Osteoblast (primary cell): ENCODE measurements at regions not wholly inside any gene's neighbourhood (a gene's known extent, or its start where the extent isn't known, plus 50 kb on each side); places are given as distances from the start of the nearest gene placed in this dataset.

Source experiments
- DNase-seq: peaks from one replicate; pipeline ENCODE4 v3.0.0; 2011; ENCODE audit warnings: low spot score, mixed read lengths; ENCODE audit not compliant: insufficient read length; ENCODE audit errors: missing footprints
- H2AFZ ChIP-seq: 2 replicates; pipeline ENCODE4 v1.6.0; 2011; ENCODE audit warnings: mild to moderate bottlenecking, low read length
- H3K27ac ChIP-seq: 2 replicates; pipeline ENCODE4 v1.5.1; 2011; ENCODE audit warnings: mild to moderate bottlenecking, low read depth, low read length, moderate library complexity
- H3K27me3 ChIP-seq: 2 replicates; pipeline ENCODE4 v1.6.0; 2012; ENCODE audit warnings: mild to moderate bottlenecking, control low read depth, inconsistent platforms, low read length, moderate library complexity; ENCODE audit not compliant: insufficient read depth
- H3K36me3 ChIP-seq: 2 replicates; pipeline ENCODE4 v1.5.1; 2011; ENCODE audit warnings: mild to moderate bottlenecking, low read length, control low read depth, moderate library complexity; ENCODE audit not compliant: insufficient read depth
- H3K4me1 ChIP-seq: 2 replicates; pipeline ENCODE4 v1.5.1; 2011; ENCODE audit warnings: mild to moderate bottlenecking, low read length, control low read depth, moderate library complexity; ENCODE audit not compliant: insufficient read depth
- H3K4me2 ChIP-seq: 2 replicates; pipeline ENCODE4 v1.6.0; 2011; ENCODE audit warnings: mild to moderate bottlenecking, low read length; ENCODE audit not compliant: insufficient read depth
- H3K4me3 ChIP-seq: fragments of 200-600 bp; sonication (generic); 3 replicates; pipeline ENCODE4 v1.5.1; 2012; ENCODE audit warnings: mild to moderate bottlenecking, low read length, inconsistent platforms; ENCODE audit not compliant: insufficient read depth
- H3K79me2 ChIP-seq: 2 replicates; pipeline ENCODE4 v1.6.0; 2012; ENCODE audit warnings: mild to moderate bottlenecking, low read length, control low read depth, inconsistent platforms; ENCODE audit not compliant: insufficient read depth
- H3K9me3 ChIP-seq: 2 replicates; pipeline ENCODE4 v1.5.1; 2011; ENCODE audit warnings: low read depth, low read length, control low read depth
- H4K20me1 ChIP-seq: 2 replicates; pipeline ENCODE4 v1.6.0; 2012; ENCODE audit warnings: mild to moderate bottlenecking, low read length, control low read depth; ENCODE audit not compliant: insufficient read depth
- TF ChIP-seq, protein P1 (sequence below): IDR thresholded peaks from 2 replicates; pipeline ENCODE4 v1.5.1; 2011; ENCODE audit warnings: mild to moderate bottlenecking, low read depth, low read length, moderate library complexity; ENCODE audit errors: extremely low read depth

DNA sequence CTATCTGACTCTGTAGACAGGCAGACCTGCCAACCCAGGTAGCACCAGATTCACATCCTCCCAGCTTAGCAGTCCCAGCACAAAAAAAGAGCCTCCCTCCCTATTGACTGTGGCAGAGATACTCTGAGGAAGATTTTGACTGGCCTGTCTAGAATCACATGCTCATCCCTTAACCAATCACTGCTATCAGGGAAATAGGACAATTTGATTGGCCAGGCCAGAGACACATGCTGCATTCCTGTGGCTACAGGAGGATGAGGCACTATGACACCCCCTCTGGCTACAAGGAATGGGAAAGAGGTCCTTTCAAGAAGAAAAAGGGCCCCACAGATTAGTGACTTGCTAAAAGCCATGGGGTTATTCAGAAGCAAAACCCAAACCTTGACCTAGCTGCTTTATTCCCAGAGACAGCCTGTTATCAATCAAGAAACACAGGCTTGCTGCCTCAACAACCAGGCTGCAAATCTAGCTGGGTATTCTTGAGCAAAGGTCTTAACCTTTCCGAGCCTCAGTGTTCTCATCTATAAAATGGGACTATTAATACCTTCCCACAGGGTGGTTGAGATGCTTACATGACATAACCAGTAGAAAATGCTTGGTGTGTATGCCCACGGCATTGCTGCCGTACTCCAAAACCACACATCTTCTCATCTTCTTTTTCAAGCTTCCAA lies 147.6 kb downstream of the BCOR start:
- H3K27ac ChIP-seq = no peak overlapping the region
- H3K4me3 ChIP-seq = no peak overlapping the region
- no peak overlapping the region for H2AFZ ChIP-seq
- no peaks in the 10 kb centered on the region for H3K9me3 ChIP-seq
- H3K4me1 ChIP-seq = peaks cover 15% of the 10 kb centered on the region
- TF ChIP-seq, protein P1, sequence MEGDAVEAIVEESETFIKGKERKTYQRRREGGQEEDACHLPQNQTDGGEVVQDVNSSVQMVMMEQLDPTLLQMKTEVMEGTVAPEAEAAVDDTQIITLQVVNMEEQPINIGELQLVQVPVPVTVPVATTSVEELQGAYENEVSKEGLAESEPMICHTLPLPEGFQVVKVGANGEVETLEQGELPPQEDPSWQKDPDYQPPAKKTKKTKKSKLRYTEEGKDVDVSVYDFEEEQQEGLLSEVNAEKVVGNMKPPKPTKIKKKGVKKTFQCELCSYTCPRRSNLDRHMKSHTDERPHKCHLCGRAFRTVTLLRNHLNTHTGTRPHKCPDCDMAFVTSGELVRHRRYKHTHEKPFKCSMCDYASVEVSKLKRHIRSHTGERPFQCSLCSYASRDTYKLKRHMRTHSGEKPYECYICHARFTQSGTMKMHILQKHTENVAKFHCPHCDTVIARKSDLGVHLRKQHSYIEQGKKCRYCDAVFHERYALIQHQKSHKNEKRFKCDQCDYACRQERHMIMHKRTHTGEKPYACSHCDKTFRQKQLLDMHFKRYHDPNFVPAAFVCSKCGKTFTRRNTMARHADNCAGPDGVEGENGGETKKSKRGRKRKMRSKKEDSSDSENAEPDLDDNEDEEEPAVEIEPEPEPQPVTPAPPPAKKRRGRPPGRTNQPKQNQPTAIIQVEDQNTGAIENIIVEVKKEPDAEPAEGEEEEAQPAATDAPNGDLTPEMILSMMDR = no peak
- DNase-seq = no peak
- no peak overlapping the region for H3K4me2 ChIP-seq
- H4K20me1 ChIP-seq = no peaks in the 10 kb centered on the region
- H3K79me2 ChIP-seq = no peaks in the 10 kb centered on the region
- no peaks in the 10 kb centered on the region for H3K36me3 ChIP-seq
- peaks cover 3% of the 10 kb centered on the region for H3K27me3 ChIP-seq

DNA sequence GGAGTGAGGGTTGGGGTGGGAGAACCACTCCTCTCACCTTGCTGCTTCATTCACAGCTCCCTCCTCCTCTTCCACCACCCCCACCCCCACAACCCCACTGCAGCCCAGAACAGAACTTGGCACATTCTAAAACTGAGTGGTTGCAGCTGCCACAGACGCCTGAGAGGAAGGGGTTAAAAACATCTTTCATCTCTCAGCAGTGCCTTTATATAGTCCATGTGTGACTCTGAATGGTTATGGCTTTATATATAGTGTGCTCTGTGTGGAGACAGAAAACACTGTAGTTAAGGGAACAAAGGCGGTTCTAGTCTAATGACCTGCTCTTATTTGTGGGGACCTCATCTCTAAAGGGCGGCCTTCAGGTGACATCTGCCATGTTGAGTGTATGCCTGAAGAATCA lies 144.8 kb downstream of the BCOR start:
- H3K27me3 ChIP-seq = peaks cover 8% of the 10 kb centered on the region
- DNase-seq = no peak
- H4K20me1 ChIP-seq = no peaks in the 10 kb centered on the region
- no peak overlapping the region for H2AFZ ChIP-seq
- TF ChIP-seq, protein P1 = no peak
- no peak overlapping the region for H3K4me3 ChIP-seq
- no peaks in the 10 kb centered on the region for H3K36me3 ChIP-seq
- no peak overlapping the region for H3K27ac ChIP-seq
- H3K9me3 ChIP-seq = no peaks in the 10 kb centered on the region
- H3K4me1 ChIP-seq = peaks cover 13% of the 10 kb centered on the region
- H3K79me2 ChIP-seq = no peaks in the 10 kb centered on the region
- no peak overlapping the region for H3K4me2 ChIP-seq

DNA sequence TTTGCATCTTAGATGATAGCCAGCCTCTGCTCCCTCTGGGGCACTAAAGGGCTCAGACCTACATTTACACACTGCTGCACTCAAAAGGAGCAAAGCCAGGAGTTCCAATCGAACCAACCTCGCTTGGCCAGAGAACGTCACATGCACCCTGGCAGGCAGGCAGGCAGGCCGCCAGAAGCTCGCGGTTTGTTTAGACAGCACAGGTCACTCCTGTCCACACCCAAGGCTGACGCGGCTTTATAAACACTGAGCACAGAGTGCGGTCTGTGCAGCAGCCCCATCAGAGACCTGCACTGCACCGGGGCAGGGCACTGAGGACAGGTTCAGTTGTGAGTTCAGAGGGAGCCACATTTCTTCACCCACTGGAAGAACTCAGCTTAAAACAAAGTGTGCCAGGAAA lies 143.9 kb downstream of the BCOR start:
- no peak overlapping the region for H3K4me2 ChIP-seq
- H4K20me1 ChIP-seq = no peaks in the 10 kb centered on the region
- H3K4me1 ChIP-seq = peaks cover 16% of the 10 kb centered on the region
- no peaks in the 10 kb centered on the region for H3K9me3 ChIP-seq
- H3K79me2 ChIP-seq = no peaks in the 10 kb centered on the region
- peaks cover 8% of the 10 kb centered on the region for H3K27me3 ChIP-seq
- H3K4me3 ChIP-seq = no peak overlapping the region
- no peak overlapping the region for H3K27ac ChIP-seq
- DNase-seq = peak; percentile 84
- H2AFZ ChIP-seq = no peak overlapping the region
- TF ChIP-seq, protein P1 = no peak
- H3K36me3 ChIP-seq = no peaks in the 10 kb centered on the region

DNA sequence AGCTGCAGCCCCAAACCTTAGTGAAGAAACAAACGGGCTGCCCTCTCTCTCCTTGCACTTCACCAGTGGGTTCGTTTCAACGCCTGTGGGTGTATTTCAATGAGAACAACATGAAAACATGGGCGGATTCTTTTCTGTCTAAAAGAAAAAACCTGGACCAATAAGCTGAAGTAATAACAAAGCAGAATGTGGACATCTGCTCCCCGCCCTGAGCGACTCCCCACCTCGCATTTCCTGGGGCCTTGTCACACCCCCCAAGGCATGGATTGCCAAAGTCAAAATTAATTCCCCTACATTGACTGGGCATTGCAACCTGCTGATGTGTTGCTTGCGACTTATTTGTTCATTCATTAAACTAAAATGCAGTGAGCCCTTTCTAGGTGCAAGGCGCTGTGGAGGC lies 142.9 kb downstream of the BCOR start:
- H3K9me3 ChIP-seq = no peaks in the 10 kb centered on the region
- H3K4me3 ChIP-seq = no peak overlapping the region
- H3K4me1 ChIP-seq = peaks cover 16% of the 10 kb centered on the region
- H4K20me1 ChIP-seq = no peaks in the 10 kb centered on the region
- no peak for DNase-seq
- no peak overlapping the region for H2AFZ ChIP-seq
- no peak overlapping the region for H3K4me2 ChIP-seq
- no peaks in the 10 kb centered on the region for H3K79me2 ChIP-seq
- H3K27ac ChIP-seq = no peak overlapping the region
- H3K36me3 ChIP-seq = no peaks in the 10 kb centered on the region
- TF ChIP-seq, protein P1 = no peak
- H3K27me3 ChIP-seq = peaks cover 8% of the 10 kb centered on the region
